ENCODE measurements at regions not wholly inside any gene's neighbourhood (a gene's known extent, or its start where the extent isn't known, plus 50 kb on each side); places are given as distances from the start of the nearest gene placed in this dataset.

DNA sequence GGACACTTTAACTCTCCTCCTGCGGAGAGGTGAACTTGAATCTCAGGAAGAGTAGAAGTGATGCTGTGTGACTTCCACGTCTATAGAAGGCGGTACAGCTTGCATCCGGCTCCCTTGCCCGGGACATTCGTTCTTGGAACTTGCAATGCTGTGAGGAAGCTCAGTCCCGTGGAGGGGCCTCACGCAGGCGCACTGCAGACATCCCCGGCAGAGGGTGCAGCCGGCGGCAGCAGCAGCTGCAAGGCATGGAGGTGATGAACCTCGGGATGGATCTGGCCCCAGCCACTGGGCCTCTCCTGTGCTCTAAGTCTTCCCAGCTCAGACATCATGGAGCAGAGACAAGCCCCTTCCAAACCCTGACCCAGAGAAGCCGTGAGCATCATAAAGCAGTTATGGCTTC lies 61.8 kb upstream of the SOD1 start:
- TF ChIP-seq, protein P1, sequence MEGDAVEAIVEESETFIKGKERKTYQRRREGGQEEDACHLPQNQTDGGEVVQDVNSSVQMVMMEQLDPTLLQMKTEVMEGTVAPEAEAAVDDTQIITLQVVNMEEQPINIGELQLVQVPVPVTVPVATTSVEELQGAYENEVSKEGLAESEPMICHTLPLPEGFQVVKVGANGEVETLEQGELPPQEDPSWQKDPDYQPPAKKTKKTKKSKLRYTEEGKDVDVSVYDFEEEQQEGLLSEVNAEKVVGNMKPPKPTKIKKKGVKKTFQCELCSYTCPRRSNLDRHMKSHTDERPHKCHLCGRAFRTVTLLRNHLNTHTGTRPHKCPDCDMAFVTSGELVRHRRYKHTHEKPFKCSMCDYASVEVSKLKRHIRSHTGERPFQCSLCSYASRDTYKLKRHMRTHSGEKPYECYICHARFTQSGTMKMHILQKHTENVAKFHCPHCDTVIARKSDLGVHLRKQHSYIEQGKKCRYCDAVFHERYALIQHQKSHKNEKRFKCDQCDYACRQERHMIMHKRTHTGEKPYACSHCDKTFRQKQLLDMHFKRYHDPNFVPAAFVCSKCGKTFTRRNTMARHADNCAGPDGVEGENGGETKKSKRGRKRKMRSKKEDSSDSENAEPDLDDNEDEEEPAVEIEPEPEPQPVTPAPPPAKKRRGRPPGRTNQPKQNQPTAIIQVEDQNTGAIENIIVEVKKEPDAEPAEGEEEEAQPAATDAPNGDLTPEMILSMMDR (IDR thresholded peaks at IDR 0.05; ENCODE audit: insufficient read depth, low read depth, low read length, missing control alignments): no peak
- DNase-seq (ENCODE audit: low read depth): no peak
- no peak overlapping the region for H3K4me3 ChIP-seq (ENCODE audit: low read depth, low read length)

DNA sequence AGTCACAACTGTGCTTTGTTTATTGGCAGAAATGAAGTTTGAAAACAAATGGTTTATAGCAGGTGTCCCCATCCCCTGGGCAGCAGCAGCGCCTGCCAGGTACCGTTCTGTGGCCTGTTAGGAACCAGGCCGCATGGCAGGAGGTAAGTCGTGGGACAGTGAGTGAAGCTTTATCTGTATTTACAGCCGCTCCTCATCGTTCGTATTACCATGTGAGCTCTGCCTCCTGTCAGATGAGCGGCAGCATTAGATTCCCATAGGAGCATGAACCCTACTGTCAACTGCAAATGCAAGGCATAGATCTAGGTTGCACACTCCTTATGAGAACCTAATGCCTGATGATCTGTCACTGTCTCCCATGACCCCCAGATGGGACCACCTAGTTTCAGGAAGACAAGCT lies 63.4 kb upstream of the SOD1 start:
- TF ChIP-seq, protein P1 (IDR thresholded peaks at IDR 0.05; ENCODE audit: insufficient read depth, low read depth, low read length, missing control alignments): no peak
- no peak overlapping the region for H3K4me3 ChIP-seq (ENCODE audit: low read depth, low read length)
- no peak for DNase-seq (ENCODE audit: low read depth)

DNA sequence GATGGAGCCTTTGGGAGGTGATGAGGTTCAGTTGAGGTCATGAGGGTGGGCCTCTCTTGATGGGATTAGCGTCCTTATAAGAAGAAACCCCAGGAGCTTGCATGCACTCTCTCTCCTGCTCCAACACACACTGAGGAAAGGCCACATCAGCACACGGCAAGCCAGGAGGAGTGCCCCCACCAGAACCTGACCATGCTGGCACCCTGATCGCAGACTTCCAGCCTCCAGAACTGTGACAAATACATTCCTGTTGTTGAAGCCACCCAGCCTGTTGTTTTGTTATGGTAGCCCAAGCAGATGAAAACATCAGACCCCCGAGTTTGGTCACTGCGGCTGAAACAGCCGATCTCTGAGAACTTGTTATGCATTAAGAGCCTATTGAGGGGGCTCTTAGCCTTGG lies 64.8 kb upstream of the SOD1 start:
- H3K4me3 ChIP-seq (ENCODE audit: low read depth, low read length): no peak overlapping the region
- TF ChIP-seq, protein P1 (IDR thresholded peaks at IDR 0.05; ENCODE audit: insufficient read depth, low read depth, low read length, missing control alignments): no peak
- DNase-seq (ENCODE audit: low read depth): no peak

DNA sequence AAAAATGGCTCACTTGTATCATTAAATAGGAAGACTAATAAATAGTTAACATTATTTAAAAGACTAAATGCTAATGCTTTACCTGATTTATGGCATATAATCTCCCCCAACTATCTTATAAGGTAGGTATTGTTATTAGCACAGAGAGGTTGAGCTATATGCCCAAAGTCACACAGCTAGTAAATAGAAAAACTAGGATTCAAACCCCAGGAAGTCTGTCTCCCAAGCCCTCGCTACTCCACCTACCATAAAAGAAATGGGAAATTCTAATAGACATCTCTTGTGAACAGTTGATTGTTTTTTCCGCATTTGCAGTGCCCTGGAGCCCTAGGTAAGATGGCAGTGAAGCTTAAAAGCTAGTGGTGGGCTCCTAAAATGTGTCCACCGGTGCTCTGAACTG lies 65.2 kb upstream of the SOD1 start:
- TF ChIP-seq, protein P1 (IDR thresholded peaks at IDR 0.05; ENCODE audit: insufficient read depth, low read depth, low read length, missing control alignments): no peak
- DNase-seq (ENCODE audit: low read depth): no peak
- no peak overlapping the region for H3K4me3 ChIP-seq (ENCODE audit: low read depth, low read length)

DNA sequence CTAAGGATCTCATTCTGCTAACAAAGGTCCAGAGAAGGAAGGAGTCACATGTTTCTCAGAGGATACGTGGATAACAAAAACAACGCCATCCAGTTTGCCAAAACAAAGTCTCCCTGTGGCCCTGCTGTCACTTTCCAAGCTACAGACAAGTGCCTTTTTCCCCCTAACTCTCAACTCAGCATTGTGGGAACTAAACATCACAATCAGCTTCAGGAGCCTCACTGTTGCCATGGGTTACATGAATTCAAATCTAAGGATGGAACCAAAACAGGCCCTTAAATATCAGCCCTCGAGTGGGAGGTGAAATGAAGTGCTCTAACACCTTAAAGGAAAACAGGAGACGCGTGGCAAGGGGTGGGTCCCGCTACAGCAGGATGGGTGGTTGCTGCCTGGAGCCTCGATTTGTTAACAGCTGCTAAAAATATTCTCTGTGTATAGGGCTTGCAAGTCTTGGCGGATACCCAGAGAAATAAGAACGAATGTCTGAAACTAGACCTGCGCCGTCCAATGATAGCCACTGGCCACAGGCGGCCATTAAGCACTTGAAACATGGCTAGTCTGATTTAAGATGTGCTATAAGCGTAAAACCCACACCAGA lies 66.4 kb upstream of the SOD1 start:
- TF ChIP-seq, protein P1 (IDR thresholded peaks at IDR 0.05; ENCODE audit: insufficient read depth, low read depth, low read length, missing control alignments): no peak
- no peak for DNase-seq (ENCODE audit: low read depth)

DNA sequence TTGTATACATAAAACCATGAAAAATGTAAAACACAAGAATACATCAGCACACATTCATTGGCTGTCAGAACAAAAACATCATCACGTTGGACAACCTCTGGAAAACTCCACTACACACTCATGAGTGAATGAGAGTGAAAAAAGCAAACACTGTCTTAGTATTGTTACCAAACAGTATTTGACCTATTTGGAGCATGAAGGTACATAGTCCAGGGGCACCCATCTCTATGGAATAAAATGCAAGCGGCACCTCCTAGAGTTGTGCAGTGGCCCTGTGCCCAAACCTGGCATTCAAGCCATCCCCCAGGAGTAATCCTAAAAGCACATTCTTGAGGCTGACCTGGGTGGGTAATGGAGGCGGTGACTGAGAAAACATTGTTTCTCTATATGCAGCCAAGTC lies 67.0 kb upstream of the SOD1 start:
- TF ChIP-seq, protein P1 (IDR thresholded peaks at IDR 0.05; ENCODE audit: insufficient read depth, low read depth, low read length, missing control alignments): no peak
- no peak for DNase-seq (ENCODE audit: low read depth)
- no peak overlapping the region for H3K4me3 ChIP-seq (ENCODE audit: low read depth, low read length)

More for the DNA sequence above, 66.4 kb upstream of the SOD1 start:
- H3K4me3 ChIP-seq (ENCODE audit: low read depth, low read length): no peak overlapping the region

DNA sequence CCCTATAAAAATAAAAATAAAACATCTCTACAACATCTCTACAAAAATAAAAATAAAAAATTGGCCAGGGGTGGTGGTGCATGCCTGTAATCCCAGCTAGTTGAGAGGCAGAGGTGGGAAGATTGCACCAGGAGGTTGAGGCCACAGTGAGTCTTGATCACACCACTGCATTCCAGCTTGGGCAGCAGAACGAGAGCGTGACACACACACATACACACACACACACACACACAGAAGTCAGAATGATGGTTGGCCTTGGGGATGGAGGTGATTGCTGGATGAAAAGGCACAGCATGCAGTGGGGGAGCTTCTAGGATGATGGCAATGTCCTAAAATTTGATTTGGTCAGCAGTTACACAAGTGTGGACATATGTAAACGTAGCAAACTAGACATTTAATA lies 69.7 kb upstream of the SOD1 start:
- TF ChIP-seq, protein P1 (IDR thresholded peaks at IDR 0.05; ENCODE audit: insufficient read depth, low read depth, low read length, missing control alignments): no peak
- DNase-seq (ENCODE audit: low read depth): no peak
- H3K4me3 ChIP-seq (ENCODE audit: low read depth, low read length): no peak overlapping the region

Measured in GM12865 (cell line).